Kidney epithelial cell (primary cell): ENCODE measurements at regions not wholly inside any gene's neighbourhood (a gene's known extent, or its start where the extent isn't known, plus 50 kb on each side); places are given as distances from the start of the nearest gene placed in this dataset.

ENCODE experiments used
- DNase-seq: peaks from one replicate; pipeline ENCODE4 v3.0.0-alpha.2; 2010; ENCODE audit warnings: low read depth
- H3K27me3 ChIP-seq: 2 replicates; pipeline ENCODE4 v1.6.0; 2011; ENCODE audit warnings: low read length; ENCODE audit not compliant: control insufficient read depth, insufficient read depth
- H3K36me3 ChIP-seq: 2 replicates; pipeline ENCODE4 v1.5.1; 2011; ENCODE audit warnings: low read length; ENCODE audit not compliant: control insufficient read depth, insufficient read depth
- H3K4me3 ChIP-seq: 2 replicates; pipeline ENCODE4 v1.5.1; 2011; ENCODE audit warnings: low read depth, mild to moderate bottlenecking, control low read depth, low read length
- TF ChIP-seq, protein P1 (sequence below): IDR thresholded peaks from 2 replicates; pipeline ENCODE4 v1.5.1; 2011; ENCODE audit warnings: mild to moderate bottlenecking, moderate library complexity, low read length, control low read depth, inconsistent platforms; ENCODE audit not compliant: insufficient read depth, poor library complexity, severe bottlenecking

DNA sequence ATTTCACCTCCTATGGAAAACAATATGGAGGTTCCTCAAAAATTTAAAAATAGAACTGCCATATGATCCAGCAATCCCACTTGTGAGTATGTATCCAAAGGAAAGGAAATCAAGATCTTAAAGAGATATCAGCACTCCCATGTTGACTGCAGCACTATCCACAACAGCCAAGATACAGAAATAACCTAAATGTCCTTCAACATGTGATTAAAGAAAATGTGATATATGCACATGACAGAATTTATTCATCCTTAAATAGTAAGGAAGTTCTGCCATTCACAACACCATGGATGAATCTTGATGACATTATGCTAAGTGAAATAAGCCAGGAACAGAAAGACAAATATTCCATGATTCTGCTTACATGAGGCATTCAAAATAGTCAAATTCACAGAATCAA, 303.6 kb upstream of the LRRN1 start:
- TF ChIP-seq, protein P1, sequence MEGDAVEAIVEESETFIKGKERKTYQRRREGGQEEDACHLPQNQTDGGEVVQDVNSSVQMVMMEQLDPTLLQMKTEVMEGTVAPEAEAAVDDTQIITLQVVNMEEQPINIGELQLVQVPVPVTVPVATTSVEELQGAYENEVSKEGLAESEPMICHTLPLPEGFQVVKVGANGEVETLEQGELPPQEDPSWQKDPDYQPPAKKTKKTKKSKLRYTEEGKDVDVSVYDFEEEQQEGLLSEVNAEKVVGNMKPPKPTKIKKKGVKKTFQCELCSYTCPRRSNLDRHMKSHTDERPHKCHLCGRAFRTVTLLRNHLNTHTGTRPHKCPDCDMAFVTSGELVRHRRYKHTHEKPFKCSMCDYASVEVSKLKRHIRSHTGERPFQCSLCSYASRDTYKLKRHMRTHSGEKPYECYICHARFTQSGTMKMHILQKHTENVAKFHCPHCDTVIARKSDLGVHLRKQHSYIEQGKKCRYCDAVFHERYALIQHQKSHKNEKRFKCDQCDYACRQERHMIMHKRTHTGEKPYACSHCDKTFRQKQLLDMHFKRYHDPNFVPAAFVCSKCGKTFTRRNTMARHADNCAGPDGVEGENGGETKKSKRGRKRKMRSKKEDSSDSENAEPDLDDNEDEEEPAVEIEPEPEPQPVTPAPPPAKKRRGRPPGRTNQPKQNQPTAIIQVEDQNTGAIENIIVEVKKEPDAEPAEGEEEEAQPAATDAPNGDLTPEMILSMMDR = no peak
- H3K36me3 ChIP-seq = no peaks in the 10 kb centered on the region
- no peak for DNase-seq
- H3K27me3 ChIP-seq = no peaks in the 10 kb centered on the region
- H3K4me3 ChIP-seq = no peak overlapping the region

DNA sequence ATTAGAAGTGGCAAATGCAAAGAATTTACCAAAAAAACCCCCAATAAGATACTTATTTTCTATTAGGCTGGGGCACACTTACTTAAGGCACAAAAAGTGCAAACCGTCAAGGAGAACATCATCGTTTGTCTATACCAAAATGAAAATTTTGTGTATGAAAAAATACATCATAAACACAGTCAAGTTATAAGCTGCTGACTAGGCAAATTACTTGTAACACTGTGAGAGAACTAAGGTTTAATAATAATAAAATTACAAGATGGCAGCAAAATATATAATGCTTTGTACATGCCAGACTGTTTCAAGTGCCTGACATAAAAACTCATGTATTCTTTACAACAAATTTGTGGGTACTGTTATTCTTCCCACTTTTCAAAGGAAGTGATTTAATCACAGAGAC, 297.2 kb upstream of the CRBN start:
- H3K4me3 ChIP-seq = no peak overlapping the region
- DNase-seq = no peak
- no peaks in the 10 kb centered on the region for H3K36me3 ChIP-seq
- H3K27me3 ChIP-seq = no peaks in the 10 kb centered on the region
- TF ChIP-seq, protein P1 = no peak

DNA sequence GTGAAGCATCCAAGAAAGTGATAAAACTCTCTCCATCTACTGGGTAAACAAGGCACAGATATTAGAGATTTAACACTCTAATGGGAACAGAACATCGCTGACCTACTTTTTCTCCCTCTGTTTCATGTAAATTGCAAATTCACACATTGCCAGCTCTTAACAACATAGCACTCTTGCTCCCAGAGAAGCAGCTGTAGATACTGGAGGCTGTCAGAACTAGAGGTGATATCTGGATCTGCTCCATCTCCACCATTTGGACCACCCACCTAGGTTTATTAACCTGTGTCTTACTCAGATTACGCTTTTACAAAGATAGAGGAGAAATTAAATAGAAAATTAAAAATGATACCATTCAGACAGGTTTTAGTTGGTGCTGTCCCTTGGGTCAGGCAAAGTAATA, 289.1 kb upstream of the CRBN start:
- no peak overlapping the region for H3K4me3 ChIP-seq
- H3K36me3 ChIP-seq = no peaks in the 10 kb centered on the region
- TF ChIP-seq, protein P1 = no peak
- DNase-seq = no peak
- H3K27me3 ChIP-seq = no peaks in the 10 kb centered on the region

DNA sequence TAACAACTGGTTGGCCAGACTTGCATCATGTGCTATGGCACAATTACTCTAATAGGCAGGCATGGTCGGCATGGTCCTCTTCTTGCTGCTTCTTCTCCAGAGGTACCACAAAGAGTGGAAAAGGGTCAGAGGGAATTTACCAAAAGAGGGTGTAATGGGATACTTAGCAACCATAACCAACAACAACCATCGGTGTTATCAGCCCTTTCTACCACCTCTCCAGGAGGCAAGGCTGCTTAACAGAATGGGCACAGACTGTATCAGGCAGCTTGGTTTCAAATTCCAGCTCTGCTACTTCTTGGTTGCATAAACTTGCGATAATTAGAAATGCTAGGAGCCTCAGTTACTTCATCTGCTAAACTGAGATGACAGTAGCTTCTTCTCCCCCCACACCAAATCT, 284.6 kb upstream of the CRBN start:
- Histone ChIP-seq H3K36me3 (no peaks in the 10 kb centered on the region), H3K27me3 (no peaks in the 10 kb centered on the region), H3K4me3 (no peak overlapping the region)
- TF ChIP-seq, protein P1 = no peak
- DNase-seq = no peak

DNA sequence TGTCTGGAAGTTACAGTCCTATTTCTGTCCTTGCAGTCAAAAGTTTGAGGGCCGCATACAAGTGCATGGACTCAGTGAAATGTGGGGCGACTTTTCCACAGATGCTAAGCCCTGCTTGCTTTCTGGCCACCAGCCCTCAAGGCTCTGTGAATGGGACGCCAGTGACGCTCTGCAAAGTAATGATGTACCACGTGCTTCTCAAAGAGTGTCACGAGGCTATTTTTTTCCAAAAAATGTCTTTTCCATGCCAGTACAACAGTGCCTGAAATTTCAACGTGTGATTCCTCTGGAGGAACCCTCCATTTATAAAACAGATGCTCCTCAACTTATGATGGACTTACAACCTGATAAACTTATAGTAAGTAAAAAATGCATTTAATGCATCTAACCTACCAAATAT, 281.8 kb upstream of the CRBN start:
- Histone ChIP-seq H3K27me3 (no peaks in the 10 kb centered on the region), H3K36me3 (no peaks in the 10 kb centered on the region), H3K4me3 (no peak overlapping the region)
- DNase-seq = no peak
- TF ChIP-seq, protein P1 = no peak

DNA sequence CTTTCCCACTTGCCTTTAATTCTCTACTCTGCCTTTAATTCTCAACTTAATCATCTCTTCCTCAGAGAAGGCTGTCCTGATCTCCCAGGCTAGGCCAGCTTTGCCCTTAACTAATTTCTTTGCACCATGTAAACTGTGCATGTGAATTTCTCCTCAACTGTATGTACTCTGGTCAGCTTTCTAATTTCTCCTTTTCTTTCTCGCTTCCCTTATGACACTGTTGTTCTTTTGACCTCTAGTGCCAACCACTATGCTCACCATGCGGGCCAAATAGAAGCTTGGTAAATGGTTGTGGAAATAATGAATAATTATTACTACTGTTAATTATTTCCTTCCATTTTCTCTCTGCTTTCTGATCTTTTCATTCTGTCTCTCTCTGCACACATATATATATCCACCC, 269.0 kb upstream of the CRBN start:
- TF ChIP-seq, protein P1 = no peak
- H3K27me3 ChIP-seq = no peaks in the 10 kb centered on the region
- no peak for DNase-seq
- no peak overlapping the region for H3K4me3 ChIP-seq
- no peaks in the 10 kb centered on the region for H3K36me3 ChIP-seq
